Mesendoderm (in vitro differentiated cells): ENCODE measurements at regions not wholly inside any gene's neighbourhood (a gene's known extent, or its start where the extent isn't known, plus 50 kb on each side); places are given as distances from the start of the nearest gene placed in this dataset.
A peak's percentile ranks its signal among the peaks of the same experiment; 100 is the strongest.
"Not testable (repeated sequence)": the region's sequence is repeated elsewhere in the genome, so short reads cannot be mapped to it uniquely, and the experiment has no call there.

ENCODE experiments used
- DNase-seq: peaks from one replicate; pipeline ENCODE4 v3.0.0; 2013
- H2AK5ac ChIP-seq: 2 replicates; pipeline ENCODE4 v1.6.1; 2013; ENCODE audit warnings: low read length, inconsistent platforms
- H2BK120ac ChIP-seq: 2 replicates; pipeline ENCODE4 v1.6.1; 2013; ENCODE audit warnings: low read depth, mild to moderate bottlenecking, low read length, moderate library complexity, mixed read lengths
- H2BK15ac ChIP-seq: replicated peaks from 2 replicates; pipeline ENCODE4 v1.6.1; 2013; ENCODE audit warnings: low read depth, mild to moderate bottlenecking, moderate library complexity
- H2BK5ac ChIP-seq: 2 replicates; pipeline ENCODE4 v1.6.1; 2013; ENCODE audit warnings: low read length, inconsistent platforms
- H3K18ac ChIP-seq: 2 replicates; pipeline ENCODE4 v1.6.1; 2013; ENCODE audit warnings: mild to moderate bottlenecking, low read length, mixed read lengths
- H3K23ac ChIP-seq: one replicate; pipeline ENCODE4 v1.6.1; 2013; ENCODE audit warnings: low read length
- H3K27ac ChIP-seq: 2 replicates; pipeline ENCODE4 v1.5.1; 2013; ENCODE audit warnings: low read depth, mild to moderate bottlenecking, inconsistent platforms, low read length, moderate library complexity
- H3K27me3 ChIP-seq: 2 replicates; pipeline ENCODE4 v1.6.1; 2013; ENCODE audit warnings: low read length, control low read depth, mild to moderate bottlenecking, inconsistent platforms; ENCODE audit not compliant: insufficient read depth, poor library complexity
- H3K36me3 ChIP-seq: 2 replicates; pipeline ENCODE4 v1.6.1; 2013; ENCODE audit warnings: low read length, inconsistent platforms; ENCODE audit not compliant: control insufficient read depth, insufficient read depth
- H3K4ac ChIP-seq: one replicate; pipeline ENCODE4 v1.6.1; 2013; ENCODE audit warnings: low read depth, mild to moderate bottlenecking, low read length, moderate library complexity
- H3K4me1 ChIP-seq: 2 replicates; pipeline ENCODE4 v1.6.1; 2013; ENCODE audit warnings: low read depth, low read length, inconsistent platforms; ENCODE audit not compliant: control insufficient read depth
- H3K4me2 ChIP-seq: 2 replicates; pipeline ENCODE4 v1.6.1; 2013; ENCODE audit warnings: low read length
- H3K4me3 ChIP-seq: 2 replicates; pipeline ENCODE4 v1.5.1; 2013; ENCODE audit warnings: mild to moderate bottlenecking, low read length
- H3K56ac ChIP-seq: one replicate; pipeline ENCODE4 v1.6.1; 2013; ENCODE audit warnings: low read length
- H3K79me1 ChIP-seq: 2 replicates; pipeline ENCODE4 v1.6.1; 2013; ENCODE audit warnings: low read length, inconsistent platforms
- H3K79me2 ChIP-seq: 2 replicates; pipeline ENCODE4 v1.6.1; 2013; ENCODE audit warnings: mild to moderate bottlenecking, low read length; ENCODE audit not compliant: control insufficient read depth, insufficient read depth
- H3K9ac ChIP-seq: 2 replicates; pipeline ENCODE4 v1.6.1; 2013; ENCODE audit warnings: low read length, inconsistent platforms
- H4K5ac ChIP-seq: one replicate; pipeline ENCODE4 v1.6.1; 2013; ENCODE audit warnings: low read length
- H4K8ac ChIP-seq: one replicate; pipeline ENCODE4 v1.6.1; 2013; ENCODE audit warnings: low read depth, mild to moderate bottlenecking, control low read depth, low read length, moderate library complexity
- WGBS: extraction: QIAGEN DNeasy Blood & Tissue Kit; methylation state at CpG from one replicate; pipeline ENCODE4 v1.1.7; 2013; ENCODE audit warnings: low lambda C conversion rate, missing lambda C conversion rate; ENCODE audit not compliant: insufficient coverage; ENCODE audit errors: extremely low coverage; 5-methylcytosine and 5-hydroxymethylcytosine counted together

DNA sequence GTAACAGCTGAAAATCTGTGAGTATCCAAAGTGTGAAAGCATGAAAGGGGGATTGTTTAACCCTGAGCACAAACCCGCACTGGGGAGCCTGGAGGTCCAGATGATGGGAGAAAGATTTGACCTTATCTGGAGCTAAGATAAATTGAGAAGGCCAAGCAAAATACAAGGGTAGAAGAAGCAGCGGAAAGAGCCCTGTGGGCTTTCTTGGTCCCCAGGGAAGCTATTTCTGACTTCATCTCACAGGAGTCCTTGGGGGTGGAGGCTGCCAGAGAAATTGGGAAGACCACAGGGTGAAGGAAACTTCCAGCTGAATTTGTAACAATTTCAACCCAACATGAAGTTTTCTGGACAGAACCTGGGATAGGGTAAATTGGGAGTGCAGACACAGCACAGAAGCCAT is 476.9 kb downstream of the MMUT start:
- no peak overlapping the region for H4K8ac ChIP-seq
- no peak overlapping the region for H3K4me2 ChIP-seq
- H3K9ac ChIP-seq: no peak overlapping the region
- H3K18ac ChIP-seq: no peak overlapping the region
- no peaks in the 10 kb centered on the region for H3K79me1 ChIP-seq
- H2BK120ac ChIP-seq: no peak overlapping the region
- no CpG with 5 or more reads among the region's 2 CpGs for WGBS
- H3K79me2 ChIP-seq: no peaks in the 10 kb centered on the region
- no peak overlapping the region for H4K5ac ChIP-seq
- DNase-seq: no peak
- H2BK15ac ChIP-seq: no peak overlapping the region
- H3K36me3 ChIP-seq: no peaks in the 10 kb centered on the region
- no peaks in the 10 kb centered on the region for H3K4me1 ChIP-seq
- H3K4ac ChIP-seq: no peak overlapping the region
- H2AK5ac ChIP-seq: no peak overlapping the region
- H3K27ac ChIP-seq: no peak overlapping the region
- H3K56ac ChIP-seq: no peak overlapping the region
- H3K27me3 ChIP-seq: no peaks in the 10 kb centered on the region
- no peak overlapping the region for H3K23ac ChIP-seq
- H3K4me3 ChIP-seq: no peak overlapping the region
- no peak overlapping the region for H2BK5ac ChIP-seq

DNA sequence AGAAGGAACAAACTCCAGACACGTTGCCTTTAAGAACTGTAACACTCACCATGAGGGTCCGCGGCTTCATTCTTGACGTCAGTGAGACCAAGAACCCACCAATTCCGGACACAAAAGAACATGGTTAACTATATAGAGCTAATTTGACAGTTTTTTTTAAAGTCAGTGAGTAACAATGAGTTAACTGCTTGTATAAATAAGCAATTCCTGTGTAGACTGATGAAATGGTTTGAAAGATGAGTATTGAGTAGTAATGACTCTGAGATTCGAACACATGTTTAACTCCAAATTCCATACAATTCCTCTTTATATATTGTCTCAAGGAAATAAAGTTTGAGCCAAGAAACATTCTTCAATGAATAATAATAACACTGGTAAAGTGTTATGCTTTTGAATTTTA is 478.0 kb downstream of the MMUT start:
- Histone ChIP-seq H3K23ac (no peak overlapping the region), H3K36me3 (no peaks in the 10 kb centered on the region), H3K4me1 (no peaks in the 10 kb centered on the region), H4K5ac (no peak overlapping the region), H3K9ac (no peak overlapping the region), H3K56ac (no peak overlapping the region), H3K27ac (no peak overlapping the region), H3K27me3 (no peaks in the 10 kb centered on the region), H3K79me1 (no peaks in the 10 kb centered on the region), H2BK5ac (no peak overlapping the region), H3K4me3 (no peak overlapping the region), H2BK120ac (no peak overlapping the region), H3K4me2 (no peak overlapping the region), H3K79me2 (no peaks in the 10 kb centered on the region), H3K4ac (no peak overlapping the region), H2AK5ac (no peak overlapping the region), H2BK15ac (no peak overlapping the region), H4K8ac (no peak overlapping the region), H3K18ac (no peak overlapping the region)
- WGBS: no CpG with 5 or more reads among the region's 6 CpGs
- DNase-seq: no peak

DNA sequence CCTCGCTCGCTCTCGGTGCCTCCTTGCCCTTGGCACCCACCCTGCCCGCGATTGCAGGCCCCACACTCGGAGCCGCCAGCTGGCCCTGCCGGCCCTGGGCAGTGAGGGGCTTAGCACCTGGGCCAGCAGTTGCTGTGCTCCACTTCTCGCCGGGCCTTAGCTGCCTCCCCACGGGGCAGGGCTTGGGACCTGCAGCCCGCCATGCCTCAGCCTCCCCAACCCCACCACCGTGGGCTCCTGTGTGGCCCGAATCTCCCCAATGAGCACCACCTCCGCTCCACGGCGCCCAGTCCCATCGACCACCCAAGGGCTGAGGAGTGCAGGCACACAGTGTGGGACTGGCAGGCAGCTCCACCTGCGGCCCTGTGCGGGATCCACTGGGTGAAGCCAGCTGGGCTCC is 479.1 kb downstream of the MMUT start:
- not testable (repeated sequence) for H2BK15ac ChIP-seq, H4K5ac ChIP-seq, H3K27ac ChIP-seq, H3K9ac ChIP-seq, H2BK120ac ChIP-seq, H3K36me3 ChIP-seq, H3K4ac ChIP-seq, H3K56ac ChIP-seq, H2AK5ac ChIP-seq, DNase-seq, H3K27me3 ChIP-seq, H2BK5ac ChIP-seq, H3K4me2 ChIP-seq, H3K79me2 ChIP-seq, H3K23ac ChIP-seq, H3K18ac ChIP-seq, H4K8ac ChIP-seq, H3K4me3 ChIP-seq, H3K79me1 ChIP-seq, H3K4me1 ChIP-seq
- no CpG with 5 or more reads among the region's 20 CpGs for WGBS

DNA sequence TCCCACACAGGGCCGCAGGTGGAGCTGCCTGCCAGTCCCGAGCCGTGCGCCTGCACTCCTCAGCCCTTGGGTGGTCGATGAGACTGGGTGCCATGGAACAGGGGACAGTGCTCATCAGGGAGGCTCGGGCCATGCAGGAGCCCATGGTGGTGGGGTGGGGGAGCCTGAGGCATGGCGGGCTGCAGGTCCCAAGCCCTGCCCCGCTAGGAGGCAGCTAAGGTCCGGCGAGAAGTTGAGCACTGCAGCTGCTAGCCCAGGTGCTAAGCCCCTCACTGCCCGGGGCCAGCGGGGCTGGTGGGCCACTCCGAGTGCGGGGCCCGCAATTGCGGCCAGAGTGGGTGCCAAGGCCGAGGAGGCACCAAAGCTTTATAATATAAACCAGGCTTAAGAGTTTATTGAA is 479.7 kb downstream of the MMUT start:
- H3K18ac ChIP-seq: no peak overlapping the region
- H3K4me3 ChIP-seq: no peak overlapping the region
- H3K27ac ChIP-seq: no peak overlapping the region
- WGBS: no CpG with 5 or more reads among the region's 17 CpGs
- no peaks in the 10 kb centered on the region for H3K27me3 ChIP-seq
- H3K4ac ChIP-seq: no peak overlapping the region
- no peak overlapping the region for H2BK5ac ChIP-seq
- no peaks in the 10 kb centered on the region for H3K4me1 ChIP-seq
- no peak overlapping the region for H3K23ac ChIP-seq
- no peak overlapping the region for H4K5ac ChIP-seq
- H3K4me2 ChIP-seq: no peak overlapping the region
- no peaks in the 10 kb centered on the region for H3K36me3 ChIP-seq
- H2BK120ac ChIP-seq: no peak overlapping the region
- H3K56ac ChIP-seq: no peak overlapping the region
- H2AK5ac ChIP-seq: no peak overlapping the region
- no peak for DNase-seq
- H3K79me1 ChIP-seq: no peaks in the 10 kb centered on the region
- no peak overlapping the region for H3K9ac ChIP-seq
- no peak overlapping the region for H4K8ac ChIP-seq
- H3K79me2 ChIP-seq: no peaks in the 10 kb centered on the region
- no peak overlapping the region for H2BK15ac ChIP-seq

DNA sequence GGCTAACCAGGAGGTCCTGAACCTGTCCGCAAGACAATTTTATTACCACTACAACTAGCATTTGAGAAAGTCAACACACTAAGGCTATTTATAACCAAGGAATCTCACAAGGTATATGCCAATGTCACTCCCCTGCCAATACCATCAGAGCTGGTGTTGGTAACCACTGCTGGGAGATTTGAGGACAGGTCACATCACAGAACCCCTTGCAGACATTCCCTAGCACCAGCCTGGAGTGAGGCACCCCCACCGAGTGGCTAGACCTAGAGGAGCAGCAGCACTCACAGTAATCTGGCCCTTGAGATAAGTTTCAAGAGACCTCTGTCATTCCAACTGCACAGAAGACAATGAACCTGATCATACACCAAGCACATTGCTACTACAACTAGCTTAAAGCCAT is 483.2 kb downstream of the MMUT start:
- Histone ChIP-seq H3K4ac (no peak overlapping the region), H3K4me2 (no peak overlapping the region), H3K79me1 (no peaks in the 10 kb centered on the region), H3K4me1 (no peaks in the 10 kb centered on the region), H2BK120ac (no peak overlapping the region), H3K27ac (no peak overlapping the region), H3K79me2 (no peaks in the 10 kb centered on the region), H3K18ac (no peak overlapping the region), H3K27me3 (no peaks in the 10 kb centered on the region), H4K5ac (no peak overlapping the region), H3K4me3 (no peak overlapping the region), H3K9ac (no peak overlapping the region), H2BK5ac (no peak overlapping the region), H3K23ac (no peak overlapping the region), H3K36me3 (no peaks in the 10 kb centered on the region), H4K8ac (no peak overlapping the region), H3K56ac (no peak overlapping the region), H2AK5ac (no peak overlapping the region), H2BK15ac (no peak overlapping the region)
- peak; percentile 32 for DNase-seq
- WGBS: no CpG with 5 or more reads among the region's 2 CpGs

DNA sequence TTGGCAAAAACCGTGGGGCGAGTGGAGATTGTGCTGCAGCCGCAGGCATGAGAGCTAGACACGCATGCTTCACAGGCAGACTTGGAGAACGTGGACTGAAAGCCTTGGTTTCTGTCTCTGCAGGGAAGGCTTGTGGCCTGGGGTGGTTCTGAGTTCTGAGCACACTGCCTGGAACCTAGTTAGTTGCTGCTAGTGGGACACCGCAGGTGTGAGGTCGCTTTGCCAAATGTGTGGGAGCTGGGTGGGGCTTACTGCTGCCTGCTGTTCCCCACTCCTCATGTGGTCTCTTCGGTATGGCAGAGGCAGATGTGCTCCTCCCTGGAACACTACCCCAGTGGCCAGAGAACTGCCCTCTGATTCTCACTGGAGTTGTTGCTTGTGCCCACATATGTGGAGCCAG is 484.0 kb downstream of the MMUT start:
- Histone ChIP-seq H3K56ac (no peak overlapping the region), H2BK15ac (no peak overlapping the region), H2AK5ac (no peak overlapping the region), H3K79me2 (no peaks in the 10 kb centered on the region), H2BK120ac (no peak overlapping the region), H4K5ac (no peak overlapping the region), H3K27me3 (no peaks in the 10 kb centered on the region), H3K79me1 (no peaks in the 10 kb centered on the region), H3K4me1 (no peaks in the 10 kb centered on the region), H3K4ac (no peak overlapping the region), H3K4me2 (no peak overlapping the region), H4K8ac (no peak overlapping the region), H2BK5ac (no peak overlapping the region), H3K9ac (no peak overlapping the region), H3K23ac (no peak overlapping the region), H3K27ac (no peak overlapping the region), H3K18ac (no peak overlapping the region), H3K4me3 (no peak overlapping the region), H3K36me3 (no peaks in the 10 kb centered on the region)
- peak; percentile 2 for DNase-seq
- WGBS: no CpG with 5 or more reads among the region's 8 CpGs
